Fibroblast of lung (primary cell): ENCODE measurements at regions not wholly inside any gene's neighbourhood (a gene's known extent, or its start where the extent isn't known, plus 50 kb on each side); places are given as distances from the start of the nearest gene placed in this dataset.

Experiments used
- DNase-seq, 2 donors: peaks; one replicate each; pipeline versions ENCODE4 v3.0.0 to v3.0.0-alpha.2; 2010; ENCODE audit warnings: low read depth in 2 of 2
- H2AFZ ChIP-seq: 2 replicates; pipeline ENCODE4 v1.5.1; 2012; ENCODE audit warnings: low read length, control low read depth, inconsistent platforms
- H3K27ac ChIP-seq: 2 replicates; pipeline ENCODE4 v1.5.1; 2011; ENCODE audit warnings: low read length, control low read depth; ENCODE audit not compliant: insufficient read depth
- H3K27me3 ChIP-seq: 2 replicates; pipeline ENCODE4 v1.5.1; 2011; ENCODE audit warnings: mild to moderate bottlenecking, low read length; ENCODE audit not compliant: control insufficient read depth, insufficient read depth
- H3K36me3 ChIP-seq: 2 replicates; pipeline ENCODE4 v1.5.1; 2011; ENCODE audit warnings: low read length; ENCODE audit not compliant: control insufficient read depth, insufficient read depth
- H3K4me1 ChIP-seq: 2 replicates; pipeline ENCODE4 v1.5.1; 2011; ENCODE audit warnings: low read length; ENCODE audit not compliant: control insufficient read depth, insufficient read depth; ENCODE audit errors: extremely low read depth
- H3K4me2 ChIP-seq: 2 replicates; pipeline ENCODE4 v1.5.1; 2011; ENCODE audit warnings: low read length, control low read depth; ENCODE audit not compliant: insufficient read depth; ENCODE audit errors: extremely low read depth
- H3K4me3 ChIP-seq, 4 experiments: fragments of 200-600 bp in 1 of 4; sonication (generic) in 1 of 4; replicated peaks in 1 of 4; 2 replicates each; pipeline ENCODE4 v1.5.1; 2011 to 2016; ENCODE audit warnings: low read length in 4 of 4, low read depth in 3 of 4, mild to moderate bottlenecking in 3 of 4, control low read depth in 2 of 4, inconsistent platforms in 1 of 4, mixed read lengths in 1 of 4; ENCODE audit not compliant: insufficient read depth in 1 of 4; ENCODE audit errors: control extremely low read depth in 1 of 4
- H3K79me2 ChIP-seq: 2 replicates; pipeline ENCODE4 v1.5.1; 2012; ENCODE audit warnings: mild to moderate bottlenecking, low read length, inconsistent platforms; ENCODE audit not compliant: control insufficient read depth, insufficient read depth
- H3K9ac ChIP-seq: 2 replicates; pipeline ENCODE4 v1.5.1; 2011; ENCODE audit warnings: mild to moderate bottlenecking, low read length, control low read depth; ENCODE audit not compliant: insufficient read depth
- H3K9me3 ChIP-seq: 2 replicates; pipeline ENCODE4 v1.5.1; 2012; ENCODE audit warnings: low read depth, low read length; ENCODE audit not compliant: control insufficient read depth, insufficient read depth
- H4K20me1 ChIP-seq: 2 replicates; pipeline ENCODE4 v1.5.1; 2011; ENCODE audit warnings: low read length; ENCODE audit not compliant: control insufficient read depth, insufficient read depth; ENCODE audit errors: extremely low read depth
- CTCF ChIP-seq, 2 donors: IDR thresholded peaks in 1 of 2; conservative IDR thresholded peaks in 1 of 2; 1 replicate in 1 of 2; 2 replicates in 1 of 2; pipeline ENCODE4 v1.5.1; 2011 to 2012; ENCODE audit warnings: low read length in 2 of 2, control low read depth in 1 of 2, inconsistent platforms in 1 of 2, low read depth in 1 of 2, mild to moderate bottlenecking in 1 of 2
- EZH2 ChIP-seq: IDR thresholded peaks from 2 replicates; pipeline ENCODE4 v1.5.1; 2012; ENCODE audit warnings: low read length, control low read depth, mild to moderate bottlenecking; ENCODE audit errors: missing control alignments

DNA sequence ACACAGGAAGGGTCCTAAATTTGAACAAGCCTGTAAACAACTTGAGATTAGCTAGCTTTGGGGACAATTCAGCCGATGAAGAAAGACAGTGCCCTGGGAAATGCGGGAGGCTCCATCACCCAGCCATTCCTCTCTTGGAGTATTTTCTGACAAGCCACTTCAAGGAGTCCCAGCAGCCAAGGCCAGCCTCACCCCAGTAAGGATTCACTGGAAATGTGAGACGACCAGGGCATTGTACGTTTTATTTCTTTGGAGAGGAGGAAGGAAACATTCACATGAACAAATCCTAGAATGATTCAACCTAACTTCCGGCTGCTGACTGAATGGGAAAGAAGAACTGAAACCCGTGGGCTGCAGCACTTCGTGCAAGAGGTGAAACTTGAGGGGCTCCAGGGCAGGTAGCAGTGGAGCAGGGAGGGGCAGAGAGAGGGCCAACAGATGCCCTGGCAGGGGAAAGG, 116.4 kb upstream of the ARHGEF3 start:
- Histone ChIP-seq H3K9me3 (no peaks in the 10 kb centered on the region), H3K79me2 (no peaks in the 10 kb centered on the region), H3K27ac (no peak overlapping the region), H3K36me3 (no peaks in the 10 kb centered on the region), H4K20me1 (no peaks in the 10 kb centered on the region), H3K27me3 (no peaks in the 10 kb centered on the region), H3K4me1 (no peaks in the 10 kb centered on the region), H3K4me3 (no peak overlapping the region), H3K9ac (no peak overlapping the region), H2AFZ (no peak overlapping the region), H3K4me2 (no peak overlapping the region)
- DNase-seq, result no peak
- TF ChIP-seq CTCF (conservative IDR thresholded peaks at IDR 0.05 in 1 of 2, IDR thresholded peaks at IDR 0.05 in 1 of 2; ENCODE audit: low read depth in 1 of 2, low read length in 2 of 2), result no peak
- no peak for TF ChIP-seq EZH2

DNA sequence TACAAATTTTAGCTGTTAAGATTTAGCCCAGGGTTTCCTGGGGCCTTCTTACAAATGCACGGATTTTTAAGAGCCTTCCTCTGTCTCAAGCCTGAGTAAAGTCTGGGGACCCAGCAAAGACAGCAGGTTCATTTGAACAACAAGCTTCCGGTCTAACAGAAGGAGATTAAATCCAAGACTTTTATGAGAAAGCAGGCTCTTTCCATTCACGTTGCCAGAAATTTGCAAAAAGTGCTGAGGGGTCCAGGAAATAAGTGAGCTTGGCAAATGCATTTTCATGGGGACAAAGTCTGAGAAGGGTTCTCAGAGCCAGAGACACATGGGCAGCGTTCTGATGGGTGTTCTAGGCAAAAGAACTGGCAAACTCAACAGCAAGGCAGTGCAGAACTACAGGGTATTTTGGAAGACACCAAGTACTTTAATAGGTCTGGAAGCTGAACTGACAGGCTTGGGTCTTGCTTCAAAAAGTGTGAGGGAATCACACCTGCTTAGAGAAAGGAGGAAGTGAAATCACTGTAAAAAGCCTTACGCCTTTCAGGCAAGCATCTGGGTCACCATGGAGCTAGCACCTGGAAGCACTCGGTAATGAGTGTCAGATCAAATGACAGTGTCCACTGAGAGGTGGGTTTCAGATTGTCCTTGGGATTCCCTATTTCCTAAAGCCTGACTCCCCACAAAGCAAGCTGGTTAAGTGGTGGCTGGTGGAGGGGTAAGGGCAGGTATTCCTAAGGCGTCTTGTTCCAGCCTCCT, 115.8 kb upstream of the ARHGEF3 start:
- Histone ChIP-seq H4K20me1 (no peaks in the 10 kb centered on the region), H3K9me3 (no peaks in the 10 kb centered on the region), H3K9ac (no peak overlapping the region), H3K4me3 (no peak overlapping the region), H2AFZ (no peak overlapping the region), H3K27me3 (no peaks in the 10 kb centered on the region), H3K36me3 (no peaks in the 10 kb centered on the region), H3K27ac (no peak overlapping the region), H3K79me2 (no peaks in the 10 kb centered on the region), H3K4me1 (no peaks in the 10 kb centered on the region), H3K4me2 (no peak overlapping the region)
- no peak for DNase-seq
- TF ChIP-seq EZH2 (no peak), CTCF (conservative IDR thresholded peaks at IDR 0.05 in 1 of 2, IDR thresholded peaks at IDR 0.05 in 1 of 2; ENCODE audit: low read depth in 1 of 2, low read length in 2 of 2) (no peak)

- no peak overlapping the region for H3K4me2 ChIP-seq
These were observed 115.1 kb upstream of the ARHGEF3 start for GRCh38 chr3:56916716-56917360.

More at GRCh38 chr3:56916716-56917360, 115.1 kb upstream of the ARHGEF3 start:
- Histone ChIP-seq H3K4me1 (no peaks in the 10 kb centered on the region), H3K9me3 (no peaks in the 10 kb centered on the region), H2AFZ (no peak overlapping the region), H3K27ac (no peak overlapping the region), H3K79me2 (no peaks in the 10 kb centered on the region), H4K20me1 (no peaks in the 10 kb centered on the region), H3K36me3 (no peaks in the 10 kb centered on the region), H3K4me3 (no peak overlapping the region), H3K9ac (no peak overlapping the region), H3K27me3 (no peaks in the 10 kb centered on the region)
- no peak for DNase-seq
- no peak for TF ChIP-seq CTCF (conservative IDR thresholded peaks at IDR 0.05 in 1 of 2, IDR thresholded peaks at IDR 0.05 in 1 of 2; ENCODE audit: low read depth in 1 of 2, low read length in 2 of 2)
- no peak for TF ChIP-seq EZH2
